Kidney (tissue), 13 donors: ENCODE measurements at regions not wholly inside any gene's neighbourhood (a gene's known extent, or its start where the extent isn't known, plus 50 kb on each side); places are given as distances from the start of the nearest gene placed in this dataset.

Experiments
- DNase-seq, 5 donors: peaks; one replicate each; pipeline ENCODE4 v3.0.0-alpha.2; 2013 to 2020
- FAIRE-seq: peaks from 2 replicates; lab custom pipeline; 2012; peaks lifted over from hg19 to GRCh38; lab: Jason Lieb, UNC
- H3K27ac ChIP-seq, 2 donors: one replicate each; pipeline ENCODE4 v1.7.0; 2013; ENCODE audit warnings: low read depth in 2 of 2, low read length in 2 of 2, inconsistent platforms in 1 of 2
- H3K27me3 ChIP-seq: one replicate; pipeline ENCODE4 v1.7.1; 2013; ENCODE audit warnings: low read length, inconsistent platforms; ENCODE audit not compliant: control insufficient read depth, insufficient read depth
- H3K36me3 ChIP-seq, 3 donors: one replicate each; pipeline versions ENCODE4 v1.7.0 to v1.7.1; 2013; ENCODE audit warnings: low read length in 3 of 3, control low read depth in 1 of 3, inconsistent platforms in 1 of 3; ENCODE audit not compliant: insufficient read depth in 3 of 3, control insufficient read depth in 2 of 3
- H3K4me1 ChIP-seq, 3 donors: one replicate each; pipeline versions ENCODE4 v1.7.0 to v1.7.1; 2013; ENCODE audit warnings: low read length in 3 of 3, inconsistent platforms in 1 of 3, low read depth in 1 of 3; ENCODE audit not compliant: control insufficient read depth in 2 of 3, insufficient read depth in 2 of 3
- H3K4me3 ChIP-seq, 3 donors: one replicate each; pipeline versions ENCODE4 v1.7.0 to v1.8.1; 2013; ENCODE audit warnings: low read length in 3 of 3, control low read depth in 1 of 3, inconsistent platforms in 1 of 3
- H3K9ac ChIP-seq, 3 donors: one replicate each; pipeline versions ENCODE4 v1.7.0 to v1.7.1; 2013; ENCODE audit warnings: low read length in 3 of 3, control low read depth in 1 of 3, inconsistent platforms in 1 of 3
- H3K9me3 ChIP-seq, 3 donors: one replicate each; pipeline versions ENCODE4 v1.7.0 to v1.7.1; 2013; ENCODE audit warnings: low read length in 3 of 3, control low read depth in 1 of 3, inconsistent platforms in 1 of 3; ENCODE audit not compliant: control insufficient read depth in 2 of 3, insufficient read depth in 1 of 3
- CTCF ChIP-seq: IDR thresholded peaks from 3 replicates; pipeline ENCODE4 v1.5.1; 2012; ENCODE audit warnings: mild to moderate bottlenecking, moderate library complexity, borderline replicate concordance; ENCODE audit not compliant: insufficient read depth; ENCODE audit errors: extremely low read depth
- intact Hi-C: fragments of 100-400 bp; cut with DNase I; formaldehyde crosslinking; loops from one replicate; pipeline ENCODE4 v1.11.1; 2022
- donor health status: control.
- donor health status: control.
- donor health status: control.
- donor health status: control.
- donor health status: control.
- donor health status: DM: yes; HTN: yes; CAD: no.
- donor health status: Normal renal cell carcinoma (clear cell type).

- Histone ChIP-seq H3K27ac (no peak overlapping the region), H3K9ac (no peak overlapping the region), H3K4me3 (no peak overlapping the region), H3K36me3 (no peaks in the 10 kb centered on the region), H3K27me3 (no peaks in the 10 kb centered on the region), H3K4me1 (no peaks in the 10 kb centered on the region), H3K9me3 (no peaks in the 10 kb centered on the region)
- no peak for TF ChIP-seq CTCF
- DNase-seq, result no peak
- intact Hi-C loops, result no loop called here
- FAIRE-seq, result no peak
Observed at GRCh38 chr2:8279506-8279905, 402.4 kb upstream of the ID2 start.

- no peak overlapping the region for H3K4me3 ChIP-seq
- intact Hi-C loops, result no loop called here
- H3K27me3 ChIP-seq, result no peaks in the 10 kb centered on the region
- no peak for FAIRE-seq
- TF ChIP-seq CTCF, result no peak
- H3K4me1 ChIP-seq, result no peaks in the 10 kb centered on the region
- no peaks in the 10 kb centered on the region for H3K9me3 ChIP-seq
- no peak overlapping the region for H3K27ac ChIP-seq
- no peak overlapping the region for H3K9ac ChIP-seq
- no peaks in the 10 kb centered on the region for H3K36me3 ChIP-seq
- no peak for DNase-seq
Observed at GRCh38 chr2:8281234-8281633, 400.6 kb upstream of the ID2 start.

GRCh38 chr2:8281950-8282857 is 399.7 kb upstream of the ID2 start:
- no peak overlapping the region for H3K4me3 ChIP-seq
- H3K27ac ChIP-seq, result no peak overlapping the region
- H3K9ac ChIP-seq, result no peak overlapping the region
- intact Hi-C loops, result no loop called here
- FAIRE-seq (no peak), DNase-seq (no peak)
- H3K27me3 ChIP-seq, result no peaks in the 10 kb centered on the region
- no peaks in the 10 kb centered on the region for H3K4me1 ChIP-seq
- no peaks in the 10 kb centered on the region for H3K9me3 ChIP-seq
- H3K36me3 ChIP-seq, result no peaks in the 10 kb centered on the region
- no peak for TF ChIP-seq CTCF
